HCT116 (cell line): ENCODE measurements at regions not wholly inside any gene's neighbourhood (a gene's known extent, or its start where the extent isn't known, plus 50 kb on each side); places are given as distances from the start of the nearest gene placed in this dataset.

Experiments used
- ATAC-seq: fragments of 200-7000 bp; cut with Tn5 transposase; 2 replicates; pipeline ENCODE4 v1.9.1; 2020; ENCODE audit warnings: mild to moderate bottlenecking, moderate library complexity
- BruUV-seq: library from RNA; stranded (reverse); fragments of 400-500 nt; replicated peaks from 2 replicates; lab custom pipeline; 2021; lab: Mats Ljungman, UMichigan
- CTCF ChIA-PET: fragments of 300-600 bp; sonication (Branson Sonifier 250); formaldehyde crosslinking; loops from one replicate; lab custom pipeline; 2021; ENCODE audit warnings: antibody characterized with exemption; lab: Charles Lee
- POLR2A ChIA-PET: fragments of 300-600, 350-600 bp; sonication (Branson Sonifier 250); formaldehyde crosslinking; loops from one replicate; lab custom pipeline; 2021; ENCODE audit warnings: antibody characterized with exemption; lab: Charles Lee
- RAD21 ChIA-PET, 2 experiments: fragments of 300-600 bp; sonication (Branson Sonifier 250); formaldehyde crosslinking; loops; one replicate each; lab custom pipeline; 2023; ENCODE audit warnings: low total read pairs in 2 of 2; ENCODE audit not compliant: uncharacterized antibody in 2 of 2, unreplicated experiment in 2 of 2, low non-redundant PET in 1 of 2; lab: Charles Lee
- DNase-seq: peaks from one replicate; pipeline ENCODE4 v3.0.0-alpha.2; 2010; ENCODE audit warnings: low read depth, low spot score
- H2AFZ ChIP-seq: fragments of 200-600 bp; shearing (Covaris generic), sonication (generic); 2 replicates; pipeline ENCODE4 v1.6.1; 2017; ENCODE audit warnings: low read depth, mixed run types, mixed read lengths, antibody characterized with exemption, low read length; ENCODE audit not compliant: poor library complexity, severe bottlenecking
- H3K27ac ChIP-seq: 2 replicates; pipeline ENCODE4 v1.5.1; 2012; ENCODE audit warnings: low read depth, low read length
- H3K27me3 ChIP-seq: fragments of 200-600 bp; sonication (generic); 2 replicates; pipeline ENCODE4 v1.6.1; 2016; ENCODE audit warnings: mixed run types, low read length, mixed read lengths; ENCODE audit not compliant: insufficient read depth
- H3K36me3 ChIP-seq, 2 experiments: fragments of 200-500 bp in 1 of 2; fragments of 200-600 bp in 1 of 2; sonication (Bioruptor generic) in 1 of 2; sonication (generic) in 1 of 2; 2 replicates each; pipeline versions ENCODE4 v1.5.1 to v1.6.1; 2014 to 2016; ENCODE audit warnings: low read length in 2 of 2, inconsistent platforms in 1 of 2, mixed read lengths in 1 of 2, mixed run types in 1 of 2; ENCODE audit not compliant: insufficient read depth in 2 of 2, control insufficient read depth in 1 of 2
- H3K4me1 ChIP-seq, 2 experiments: fragments of 200-600 bp in 1 of 2; sonication (generic) in 1 of 2; 2 replicates each; pipeline versions ENCODE4 v1.5.1 to v1.6.1; 2012 to 2017; ENCODE audit warnings: low read length in 2 of 2, inconsistent platforms in 1 of 2, mild to moderate bottlenecking in 1 of 2, mixed read lengths in 1 of 2, mixed run types in 1 of 2, moderate library complexity in 1 of 2; ENCODE audit not compliant: insufficient read depth in 2 of 2, control insufficient read depth in 1 of 2
- H3K4me2 ChIP-seq: fragments of 200-600 bp; sonication (generic); 2 replicates; pipeline ENCODE4 v1.6.1; 2017; ENCODE audit warnings: mixed run types, low read length, mixed read lengths
- H3K4me3 ChIP-seq, 2 experiments: fragments of 200-600 bp in 1 of 2; sonication (generic) in 1 of 2; replicated peaks in 1 of 2; 2 replicates each; pipeline ENCODE4 v1.5.1; 2011 to 2016; ENCODE audit warnings: low read length in 2 of 2, control low read depth in 1 of 2, low read depth in 1 of 2, mild to moderate bottlenecking in 1 of 2, mixed read lengths in 1 of 2, mixed run types in 1 of 2
- H3K79me2 ChIP-seq: fragments of 200-600 bp; sonication (generic); 2 replicates; pipeline ENCODE4 v1.6.1; 2017; ENCODE audit warnings: mild to moderate bottlenecking, mixed run types, low read length, moderate library complexity, mixed read lengths; ENCODE audit not compliant: insufficient read depth
- H3K9ac ChIP-seq: fragments of 200-600 bp; sonication (generic); 2 replicates; pipeline ENCODE4 v1.6.1; 2016; ENCODE audit warnings: low read length, mixed read lengths
- H3K9me2 ChIP-seq: fragments of 200-600 bp; sonication (generic), shearing (Covaris generic); 2 replicates; pipeline ENCODE4 v1.6.1; 2017; ENCODE audit warnings: mixed run types, mild to moderate bottlenecking, moderate library complexity; ENCODE audit not compliant: insufficient read depth
- H3K9me3 ChIP-seq, 2 experiments: fragments of 200-500 bp in 1 of 2; fragments of 200-600 bp in 1 of 2; sonication (Bioruptor generic) in 1 of 2; sonication (generic) in 1 of 2; 2 replicates each; pipeline ENCODE4 v1.6.1; 2014 to 2017; ENCODE audit warnings: low read length in 2 of 2, mixed read lengths in 2 of 2, inconsistent platforms in 1 of 2, low read depth in 1 of 2, mild to moderate bottlenecking in 1 of 2, mixed run types in 1 of 2, moderate library complexity in 1 of 2; ENCODE audit not compliant: control insufficient read depth in 1 of 2, insufficient read depth in 1 of 2
- H4K20me1 ChIP-seq: fragments of 200-600 bp; sonication (generic), shearing (Covaris generic); 2 replicates; pipeline ENCODE4 v1.6.1; 2017; ENCODE audit warnings: mixed run types, mild to moderate bottlenecking, moderate library complexity; ENCODE audit not compliant: insufficient read depth
- CEBPB ChIP-seq: IDR thresholded peaks from 2 replicates; pipeline ENCODE4 v1.6.1; 2012; ENCODE audit warnings: low read depth
- ELF1 ChIP-seq: IDR thresholded peaks from 2 replicates; pipeline ENCODE4 v1.6.1; 2012; ENCODE audit warnings: low read depth, borderline replicate concordance
- POLR2A ChIP-seq: IDR thresholded peaks from 2 replicates; pipeline ENCODE4 v1.7.0; 2011; ENCODE audit warnings: borderline replicate concordance; ENCODE audit not compliant: insufficient read depth, insufficient read length; ENCODE audit errors: extremely low read depth
- RAD21 ChIP-seq: IDR thresholded peaks from 2 replicates; pipeline ENCODE4 v1.6.1; 2012; ENCODE audit warnings: low read depth, mild to moderate bottlenecking
- SP1 ChIP-seq: IDR thresholded peaks from 2 replicates; pipeline ENCODE4 v1.6.1; 2012; ENCODE audit warnings: low read depth
- SRF ChIP-seq: IDR thresholded peaks from 2 replicates; pipeline ENCODE4 v1.6.1; 2012; ENCODE audit warnings: low read depth
- ZFX ChIP-seq: fragments of 450-650 bp; IDR thresholded peaks from 2 replicates; pipeline ENCODE4 v1.6.1; 2017
- intact Hi-C: fragments of 100-400 bp; cut with micrococcal nuclease; formaldehyde crosslinking; loops from 2 replicates; pipeline ENCODE4 v1.10.0; 2022
- TF ChIP-seq, protein P1 (sequence below): IDR thresholded peaks from 2 replicates; pipeline ENCODE4 v1.6.1; 2012; ENCODE audit warnings: low read depth
- TF ChIP-seq, protein P2 (sequence below): IDR thresholded peaks from 2 replicates; pipeline ENCODE4 v1.6.1; 2012
- TF ChIP-seq, protein P3 (sequence below): IDR thresholded peaks from 2 replicates; pipeline ENCODE4 v1.6.1; 2012

DNA sequence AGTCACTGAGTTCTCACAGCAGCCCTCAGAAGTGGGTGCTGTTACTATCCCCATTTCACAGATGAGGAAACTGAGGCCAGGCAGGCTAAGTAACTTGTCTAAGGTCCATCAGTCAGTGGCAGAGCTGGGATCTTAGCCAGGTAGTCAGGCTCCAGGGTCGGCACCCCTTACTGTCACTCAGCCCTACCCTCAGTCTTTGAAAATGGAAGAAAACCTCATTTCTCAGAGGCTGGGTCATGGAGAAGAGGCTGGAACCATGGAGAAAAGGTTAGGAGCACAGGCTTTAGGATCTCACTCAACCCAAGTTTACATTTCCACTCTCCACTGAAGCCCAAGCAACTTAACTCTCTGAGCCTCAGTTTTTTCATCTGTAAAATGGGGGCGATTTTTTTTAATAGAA lies 116.2 kb upstream of the SIRPG start:
- Histone ChIP-seq H3K4me1 (peaks cover 10 to 24% of the 10 kb centered on the region in 2 experiments; a peak in 3 of 4 replicates), H3K9me2 (no peaks in the 10 kb centered on the region), H3K27ac (no peak overlapping the region), H3K4me2 (no peak overlapping the region), H3K36me3 (no peaks in the 10 kb centered on the region), H3K79me2 (no peaks in the 10 kb centered on the region), H2AFZ (no peak overlapping the region), H3K9ac (no peak overlapping the region), H3K27me3 (no peaks in the 10 kb centered on the region), H3K9me3 (no peaks in the 10 kb centered on the region)
- DNase-seq: no peak
- ChIA-PET CTCF (no interaction called here), RAD21 (no interaction called here), POLR2A (no interaction called here)
- intact Hi-C loops: no loop called here
- BruUV-seq: no TSS peak
- TF ChIP-seq SP1: no peak
- TF ChIP-seq, protein P1, sequence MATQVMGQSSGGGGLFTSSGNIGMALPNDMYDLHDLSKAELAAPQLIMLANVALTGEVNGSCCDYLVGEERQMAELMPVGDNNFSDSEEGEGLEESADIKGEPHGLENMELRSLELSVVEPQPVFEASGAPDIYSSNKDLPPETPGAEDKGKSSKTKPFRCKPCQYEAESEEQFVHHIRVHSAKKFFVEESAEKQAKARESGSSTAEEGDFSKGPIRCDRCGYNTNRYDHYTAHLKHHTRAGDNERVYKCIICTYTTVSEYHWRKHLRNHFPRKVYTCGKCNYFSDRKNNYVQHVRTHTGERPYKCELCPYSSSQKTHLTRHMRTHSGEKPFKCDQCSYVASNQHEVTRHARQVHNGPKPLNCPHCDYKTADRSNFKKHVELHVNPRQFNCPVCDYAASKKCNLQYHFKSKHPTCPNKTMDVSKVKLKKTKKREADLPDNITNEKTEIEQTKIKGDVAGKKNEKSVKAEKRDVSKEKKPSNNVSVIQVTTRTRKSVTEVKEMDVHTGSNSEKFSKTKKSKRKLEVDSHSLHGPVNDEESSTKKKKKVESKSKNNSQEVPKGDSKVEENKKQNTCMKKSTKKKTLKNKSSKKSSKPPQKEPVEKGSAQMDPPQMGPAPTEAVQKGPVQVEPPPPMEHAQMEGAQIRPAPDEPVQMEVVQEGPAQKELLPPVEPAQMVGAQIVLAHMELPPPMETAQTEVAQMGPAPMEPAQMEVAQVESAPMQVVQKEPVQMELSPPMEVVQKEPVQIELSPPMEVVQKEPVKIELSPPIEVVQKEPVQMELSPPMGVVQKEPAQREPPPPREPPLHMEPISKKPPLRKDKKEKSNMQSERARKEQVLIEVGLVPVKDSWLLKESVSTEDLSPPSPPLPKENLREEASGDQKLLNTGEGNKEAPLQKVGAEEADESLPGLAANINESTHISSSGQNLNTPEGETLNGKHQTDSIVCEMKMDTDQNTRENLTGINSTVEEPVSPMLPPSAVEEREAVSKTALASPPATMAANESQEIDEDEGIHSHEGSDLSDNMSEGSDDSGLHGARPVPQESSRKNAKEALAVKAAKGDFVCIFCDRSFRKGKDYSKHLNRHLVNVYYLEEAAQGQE: no peak
- TF ChIP-seq ZFX: no peak
- TF ChIP-seq CEBPB: no peak
- TF ChIP-seq, protein P2, sequence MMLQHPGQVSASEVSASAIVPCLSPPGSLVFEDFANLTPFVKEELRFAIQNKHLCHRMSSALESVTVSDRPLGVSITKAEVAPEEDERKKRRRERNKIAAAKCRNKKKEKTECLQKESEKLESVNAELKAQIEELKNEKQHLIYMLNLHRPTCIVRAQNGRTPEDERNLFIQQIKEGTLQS: no peak
- TF ChIP-seq POLR2A: no peak
- TF ChIP-seq, protein P3, sequence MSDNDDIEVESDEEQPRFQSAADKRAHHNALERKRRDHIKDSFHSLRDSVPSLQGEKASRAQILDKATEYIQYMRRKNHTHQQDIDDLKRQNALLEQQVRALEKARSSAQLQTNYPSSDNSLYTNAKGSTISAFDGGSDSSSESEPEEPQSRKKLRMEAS: no peak
- TF ChIP-seq RAD21: no peak
- no peak for TF ChIP-seq ELF1
- TF ChIP-seq SRF: no peak
- TF ChIP-seq, all 23 proteins: peak for 0
- ATAC-seq: no peak
- Histone ChIP-seq H3K4me3 (no peak overlapping the region), H4K20me1 (no peaks in the 10 kb centered on the region)
